GM18508 (cell line): ENCODE measurements at regions not wholly inside any gene's neighbourhood (a gene's known extent, or its start where the extent isn't known, plus 50 kb on each side); places are given as distances from the start of the nearest gene placed in this dataset.

Experiments used
- ATAC-seq: cut with Tn5 transposase; IDR thresholded peaks from one replicate; pipeline ENCODE4 v1.9.1; 2021; ENCODE audit warnings: moderate number of reproducible peaks; ENCODE audit not compliant: insufficient read depth, unreplicated experiment

GRCh38 chr7:47191876-47192291 is 390.0 kb downstream of the TNS3 start:
- ATAC-seq = no peak

- no peak for ATAC-seq
Observed at GRCh38 chr7:47191316-47191715, 390.6 kb downstream of the TNS3 start.

- no peak for ATAC-seq
Observed at GRCh38 chr7:47190462-47190861, 391.4 kb downstream of the TNS3 start.

- ATAC-seq = no peak
Observed at GRCh38 chr7:47188653-47189315, 393.1 kb downstream of the TNS3 start.

GRCh38 chr7:47188136-47188535 is 393.8 kb downstream of the TNS3 start:
- ATAC-seq = no peak

GRCh38 chr7:47186316-47186715 is 395.6 kb downstream of the TNS3 start:
- peak; percentile 96 for ATAC-seq

GRCh38 chr7:47185839-47186238 is 396.1 kb downstream of the TNS3 start:
- no peak for ATAC-seq

- no peak for ATAC-seq
Observed at GRCh38 chr7:47185170-47185569, 396.7 kb downstream of the TNS3 start.

GRCh38 chr7:47183862-47184590 is 397.9 kb downstream of the TNS3 start:
- ATAC-seq = no peak

- no peak for ATAC-seq
Observed at GRCh38 chr7:47181746-47182361, 400.1 kb downstream of the TNS3 start.

GRCh38 chr7:47180516-47180826 is 401.4 kb downstream of the TNS3 start:
- no peak for ATAC-seq

GRCh38 chr7:47179812-47180515 is 401.9 kb downstream of the TNS3 start:
- ATAC-seq = no peak

- ATAC-seq = peak; percentile 93
Observed at GRCh38 chr7:47172602-47173539, 409.0 kb downstream of the TNS3 start.

GRCh38 chr7:47170516-47170915 is 411.4 kb downstream of the TNS3 start:
- ATAC-seq = no peak

- no peak for ATAC-seq
Observed at GRCh38 chr7:47154791-47155190, 427.1 kb downstream of the TNS3 start.

- no peak for ATAC-seq
Observed at GRCh38 chr7:47153576-47153975, 428.3 kb downstream of the TNS3 start.

- ATAC-seq = no peak
Observed at GRCh38 chr7:47153058-47153457, 428.9 kb downstream of the TNS3 start.

- no peak for ATAC-seq
Observed at GRCh38 chr7:47152307-47152706, 429.6 kb downstream of the TNS3 start.

- ATAC-seq = no peak
Observed at GRCh38 chr7:47150497-47151260, 431.2 kb downstream of the TNS3 start.
